HL-60 (cell line): ENCODE measurements at regions not wholly inside any gene's neighbourhood (a gene's known extent, or its start where the extent isn't known, plus 50 kb on each side); places are given as distances from the start of the nearest gene placed in this dataset.

ENCODE experiments used
- CTCF ChIP-seq: IDR thresholded peaks from one replicate; pipeline ENCODE4 v1.5.1; 2011; ENCODE audit warnings: low read length, control low read depth, inconsistent platforms; ENCODE audit not compliant: insufficient read depth
- POLR2AphosphoS5 ChIP-seq: IDR thresholded peaks from 2 replicates; pipeline ENCODE4 v1.6.1; 2012; ENCODE audit warnings: low read depth
- REST ChIP-seq: IDR thresholded peaks from 2 replicates; pipeline ENCODE4 v1.6.1; 2012; ENCODE audit warnings: low read depth; ENCODE audit not compliant: insufficient replicate concordance
- SPI1 ChIP-seq: IDR thresholded peaks from 2 replicates; pipeline ENCODE4 v1.6.1; 2012; ENCODE audit warnings: low read depth, mild to moderate bottlenecking, borderline replicate concordance

- TF ChIP-seq CTCF (no peak), POLR2AphosphoS5 (no peak), REST (no peak), SPI1 (no peak)
Observed at GRCh38 chr1:70807088-70807664, 240.4 kb downstream of the PTGER3 start.
